Activated CD4-positive, alpha-beta memory T cell treated with anti-CD3 and anti-CD28 coated beads, Interleukin-2, amount 10 ng/mL, durations not matched to agents 7 days and 5 days (primary cell): ENCODE measurements at regions not wholly inside any gene's neighbourhood (a gene's known extent, or its start where the extent isn't known, plus 50 kb on each side); places are given as distances from the start of the nearest gene placed in this dataset.

Source experiments
- CTCF ChIA-PET: fragments of 350-600 bp; sonication (Branson Sonifier 250); formaldehyde crosslinking; loops from one replicate; lab custom pipeline; 2021; ENCODE audit warnings: antibody characterized with exemption, inconsistent platforms; lab: Charles Lee
- POLR2A ChIA-PET: fragments of 350-600 bp; sonication (Branson Sonifier 250); formaldehyde crosslinking; loops from one replicate; lab custom pipeline; 2021; ENCODE audit warnings: antibody characterized with exemption; lab: Charles Lee
- DNase-seq: peaks from one replicate; pipeline ENCODE4 v3.0.0-alpha.2; 2020
- H3K27ac Mint-ChIP-seq: one replicate; pipeline ENCODE4 v1.8.0; 2021; ENCODE audit warnings: mild to moderate bottlenecking, mixed read lengths
- H3K27me3 Mint-ChIP-seq: one replicate; pipeline ENCODE4 v1.8.0; 2021; ENCODE audit warnings: mixed read lengths
- H3K36me3 Mint-ChIP-seq: one replicate; pipeline ENCODE4 v1.8.0; 2021; ENCODE audit warnings: low read depth, mixed read lengths
- H3K4me1 Mint-ChIP-seq: one replicate; pipeline ENCODE4 v1.8.0; 2021; ENCODE audit warnings: mixed read lengths
- H3K4me3 Mint-ChIP-seq: one replicate; pipeline ENCODE4 v1.8.0; 2021; ENCODE audit warnings: mild to moderate bottlenecking, mixed read lengths
- H3K9me3 Mint-ChIP-seq: one replicate; pipeline ENCODE4 v1.8.0; 2021; ENCODE audit warnings: mixed read lengths

DNA sequence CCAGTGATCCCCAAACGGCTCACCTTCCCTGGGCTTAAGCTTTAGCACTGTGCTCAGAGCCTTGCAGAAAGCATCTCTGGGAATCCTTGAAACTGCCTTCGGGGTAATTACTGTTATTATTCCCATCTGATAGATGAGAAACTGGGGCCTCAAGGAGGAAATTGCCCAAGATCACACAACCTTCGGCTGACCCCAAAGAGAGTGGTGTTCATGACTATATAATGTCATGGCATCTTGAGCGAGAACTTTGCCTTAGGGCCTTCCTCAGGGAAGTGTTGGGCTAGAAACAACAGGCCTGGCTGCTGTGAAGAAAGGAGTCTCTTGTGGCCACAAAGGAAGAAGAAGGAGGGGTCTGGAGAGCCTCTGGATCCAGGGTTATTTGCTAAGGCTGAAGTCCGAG is 388.7 kb upstream of the CFAP20DC start:
- ChIA-PET CTCF (no interaction called here), POLR2A (interaction anchor here (1.4 kb wide), 1 partner anchor 13 kb away, joined by 4 read pairs; no protein-coding TSS in a partner anchor)
- peaks cover 3% of the 10 kb centered on the region for H3K4me1 Mint-ChIP-seq

DNA sequence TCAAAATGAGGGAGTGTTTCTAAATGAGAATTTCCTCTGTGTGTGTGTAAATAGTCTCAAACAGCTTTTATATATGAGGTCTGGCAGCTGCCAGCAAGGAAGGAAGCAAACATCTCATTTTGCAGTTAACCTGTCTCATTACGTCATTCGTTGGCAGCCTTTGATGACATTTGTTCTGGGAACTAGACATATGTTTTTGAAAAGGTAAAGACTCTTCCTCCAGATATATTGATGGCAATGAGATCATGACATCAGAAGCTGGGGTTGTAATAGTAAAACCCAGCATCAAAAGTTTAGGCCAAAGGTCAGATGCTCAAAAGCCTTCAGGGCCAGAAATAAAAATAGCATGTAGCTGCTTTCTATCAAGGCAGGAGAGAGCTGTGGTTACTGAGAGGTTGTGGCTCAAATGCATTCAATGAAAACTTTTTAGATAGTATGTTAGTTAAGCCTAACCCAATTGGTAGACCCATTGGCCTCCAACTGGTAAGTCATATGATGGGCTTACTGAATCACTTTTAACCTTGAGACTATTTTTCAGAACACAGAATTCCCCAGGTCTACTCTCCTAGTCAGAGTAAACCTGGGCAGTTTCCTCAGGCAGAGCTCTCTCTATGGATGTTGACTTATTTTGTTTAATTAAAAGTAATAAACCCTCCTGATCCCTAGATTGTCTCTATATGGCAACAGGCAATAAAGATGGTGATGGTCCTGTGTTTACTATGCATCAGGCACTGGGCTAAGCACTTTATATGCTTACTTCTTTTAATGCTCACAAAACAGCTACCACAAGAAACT is 386.5 kb upstream of the CFAP20DC start:
- Mint-ChIP-seq H3K4me1 (no peaks in the 10 kb centered on the region), H3K36me3 (peaks cover 3% of the 10 kb centered on the region), H3K27ac (no peak overlapping the region), H3K27me3 (no peaks in the 10 kb centered on the region), H3K4me3 (no peak overlapping the region), H3K9me3 (peaks cover 23% of the 10 kb centered on the region)
- POLR2A ChIA-PET, result interaction anchor here (1.3 kb wide), 1 partner anchor 15 kb away, joined by 3 read pairs; no protein-coding TSS in a partner anchor
- no peak for DNase-seq
- CTCF ChIA-PET, result interaction anchor here (1.0 kb wide), 1 partner anchor 11 kb away, joined by 3 read pairs; no protein-coding TSS in a partner anchor

More for the DNA sequence above, 388.7 kb upstream of the CFAP20DC start:
- Mint-ChIP-seq H3K27ac (no peak overlapping the region), H3K27me3 (no peaks in the 10 kb centered on the region), H3K4me3 (no peak overlapping the region), H3K36me3 (peaks cover 3% of the 10 kb centered on the region), H3K9me3 (peaks cover 15% of the 10 kb centered on the region)
- DNase-seq, result no peak

DNA sequence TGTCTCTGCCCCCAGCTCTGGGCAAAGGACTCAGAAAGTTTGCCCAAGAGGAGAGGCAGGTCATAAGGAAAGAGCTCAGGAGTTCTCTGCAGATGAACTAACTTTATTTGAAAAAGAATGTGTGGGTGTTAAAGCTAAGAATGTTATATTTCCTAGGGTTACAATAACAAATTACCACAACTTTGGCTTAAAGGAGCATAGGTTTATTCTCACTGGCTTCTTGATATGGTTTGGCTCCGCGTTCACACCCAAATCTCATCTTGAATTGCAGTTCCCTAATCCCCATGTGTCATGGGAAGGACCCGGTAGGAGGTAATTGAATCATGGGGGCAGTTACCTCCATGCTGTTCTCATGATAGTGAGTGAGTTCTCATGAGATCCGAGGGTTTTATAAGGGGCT is 383.7 kb upstream of the CFAP20DC start:
- POLR2A ChIA-PET, result interaction anchor here (1.0 to 1.2 kb wide), 2 partner anchors 11 to 18 kb away, joined by 4 read pairs; no protein-coding TSS in a partner anchor
- Mint-ChIP-seq H3K4me1 (no peaks in the 10 kb centered on the region), H3K9me3 (peaks cover 23% of the 10 kb centered on the region), H3K4me3 (no peak overlapping the region), H3K27me3 (no peaks in the 10 kb centered on the region), H3K27ac (no peak overlapping the region), H3K36me3 (peaks cover 3% of the 10 kb centered on the region)
- DNase-seq, result no peak
- CTCF ChIA-PET, result no interaction called here

DNA sequence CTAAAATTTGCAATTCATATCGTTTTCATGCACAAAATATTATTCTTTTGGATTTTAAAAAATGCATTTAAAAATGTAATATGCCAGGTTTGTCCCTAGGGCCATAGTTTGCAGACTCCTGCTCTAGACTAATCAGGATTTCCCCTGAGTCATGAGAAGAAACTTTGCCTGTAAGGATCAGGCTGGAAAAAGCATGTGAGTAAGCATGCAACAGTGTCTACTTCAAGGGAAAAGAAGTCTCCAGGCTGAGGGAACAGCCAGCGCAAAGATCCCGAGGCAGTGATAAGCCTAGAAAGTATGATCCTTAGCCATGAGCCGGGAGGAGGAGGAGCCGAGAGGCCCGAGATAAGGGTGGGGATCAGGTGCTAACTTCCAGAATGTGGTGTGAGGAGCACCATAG is 382.8 kb upstream of the CFAP20DC start:
- peaks cover 8% of the 10 kb centered on the region for H3K4me1 Mint-ChIP-seq
- peaks cover 3% of the 10 kb centered on the region for H3K36me3 Mint-ChIP-seq
- no peak overlapping the region for H3K27ac Mint-ChIP-seq
- H3K27me3 Mint-ChIP-seq, result no peaks in the 10 kb centered on the region
- ChIA-PET CTCF (no interaction called here), POLR2A (interaction anchor here (1.0 kb wide), 1 partner anchor 12 kb away, joined by 4 read pairs; no protein-coding TSS in a partner anchor)
- DNase-seq, result no peak
- H3K4me3 Mint-ChIP-seq, result no peak overlapping the region
- peaks cover 23% of the 10 kb centered on the region for H3K9me3 Mint-ChIP-seq

- H3K4me1 Mint-ChIP-seq, result peaks cover 31% of the 10 kb centered on the region
- peaks cover 23% of the 10 kb centered on the region for H3K9me3 Mint-ChIP-seq
- DNase-seq, result no peak
- peaks cover 2% of the 10 kb centered on the region for H3K27me3 Mint-ChIP-seq
- H3K4me3 Mint-ChIP-seq, result no peak overlapping the region
- H3K27ac Mint-ChIP-seq, result no peak overlapping the region
- ChIA-PET POLR2A (no interaction called here), CTCF (no interaction called here)
- H3K36me3 Mint-ChIP-seq, result peaks cover 3% of the 10 kb centered on the region
These were observed 380.5 kb upstream of the CFAP20DC start for GRCh38 chr3:59430341-59430740.

GRCh38 chr3:59429198-59429597 is 379.4 kb upstream of the CFAP20DC start:
- ChIA-PET CTCF (no interaction called here), POLR2A (interaction anchor here (6.1 kb wide), 1 partner anchor 21 kb away, joined by 56 read pairs; no protein-coding TSS in a partner anchor)
- Mint-ChIP-seq H3K9me3 (peaks cover 15% of the 10 kb centered on the region), H3K27ac (no peak overlapping the region), H3K36me3 (peaks cover 2% of the 10 kb centered on the region), H3K27me3 (peaks cover 2% of the 10 kb centered on the region), H3K4me3 (no peak overlapping the region), H3K4me1 (peaks cover 41% of the 10 kb centered on the region)
- no peak for DNase-seq

- Mint-ChIP-seq H3K27me3 (peaks cover 2% of the 10 kb centered on the region), H3K27ac (peak overlapping the region; percentile 45), H3K36me3 (no peaks in the 10 kb centered on the region), H3K4me1 (peaks cover 60% of the 10 kb centered on the region), H3K9me3 (no peaks in the 10 kb centered on the region), H3K4me3 (no peak overlapping the region)
- no peak for DNase-seq
- ChIA-PET POLR2A (interaction anchor here (1.4 to 6.1 kb wide), 5 partner anchors 8 to 41 kb away, joined by 3 to 56 read pairs (median 7); no protein-coding TSS in a partner anchor), CTCF (no interaction called here)
These were observed 377.2 kb upstream of the CFAP20DC start for GRCh38 chr3:59426821-59427565.

DNA sequence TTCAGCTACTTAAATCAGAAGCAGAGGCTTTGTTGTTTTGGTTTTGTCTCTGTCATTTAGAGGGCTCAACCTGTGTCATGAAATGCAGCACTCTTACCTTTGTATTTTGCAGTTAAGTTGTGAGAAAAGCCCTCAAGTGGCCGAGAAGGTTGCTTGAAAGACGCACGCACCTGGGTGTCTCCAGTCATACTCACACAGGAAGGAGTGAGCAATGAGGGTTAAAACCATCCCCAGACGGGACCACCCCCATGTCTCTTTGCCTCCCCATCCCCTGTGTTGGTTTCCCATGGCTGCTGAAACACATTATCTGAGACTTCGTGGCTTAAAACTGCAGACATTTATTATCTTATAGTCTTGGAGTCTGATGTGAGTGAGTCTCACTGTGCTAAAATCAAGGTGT is 376.1 kb upstream of the CFAP20DC start:
- H3K4me3 Mint-ChIP-seq, result no peak overlapping the region
- CTCF ChIA-PET, result interaction anchor here (0.8 to 1.4 kb wide), 4 partner anchors 11 to 78 kb away, joined by 3 to 5 read pairs (median 3); no protein-coding TSS in a partner anchor
- no peaks in the 10 kb centered on the region for H3K9me3 Mint-ChIP-seq
- H3K27ac Mint-ChIP-seq, result peak overlapping the region; percentile 71
- H3K36me3 Mint-ChIP-seq, result peaks cover under 1% of the 10 kb centered on the region
- H3K4me1 Mint-ChIP-seq, result peaks cover 60% of the 10 kb centered on the region
- peak; percentile 35 for DNase-seq
- peaks cover 4% of the 10 kb centered on the region for H3K27me3 Mint-ChIP-seq
- POLR2A ChIA-PET, result interaction anchor here (2.3 to 6.1 kb wide), 3 partner anchors 13 to 25 kb away, joined by 6 to 56 read pairs (median 21); no protein-coding TSS in a partner anchor

GRCh38 chr3:59425371-59425770 is 375.5 kb upstream of the CFAP20DC start:
- no peak for DNase-seq
- H3K9me3 Mint-ChIP-seq, result peaks cover 3% of the 10 kb centered on the region
- peak overlapping the region; percentile 71 for H3K27ac Mint-ChIP-seq
- ChIA-PET POLR2A (interaction anchor here (1.8 to 6.1 kb wide), 4 partner anchors 12 to 39 kb away, joined by 6 to 56 read pairs (median 16); no protein-coding TSS in a partner anchor), CTCF (interaction anchor here (0.8 to 1.4 kb wide), 7 partner anchors 11 to 150 kb away, joined by 3 to 5 read pairs (median 3); no protein-coding TSS in a partner anchor)
- H3K27me3 Mint-ChIP-seq, result peaks cover 4% of the 10 kb centered on the region
- H3K4me1 Mint-ChIP-seq, result peaks cover 60% of the 10 kb centered on the region
- peaks cover 3% of the 10 kb centered on the region for H3K36me3 Mint-ChIP-seq
- H3K4me3 Mint-ChIP-seq, result no peak overlapping the region

GRCh38 chr3:59424268-59425010 is 374.6 kb upstream of the CFAP20DC start:
- Mint-ChIP-seq H3K36me3 (peaks cover 3% of the 10 kb centered on the region), H3K27ac (peak overlapping the region; percentile 61), H3K9me3 (peaks cover 8% of the 10 kb centered on the region), H3K27me3 (peaks cover 4% of the 10 kb centered on the region), H3K4me1 (peaks cover 60% of the 10 kb centered on the region), H3K4me3 (no peak overlapping the region)
- peak; percentile 38 for DNase-seq
- CTCF ChIA-PET, result interaction anchor here (0.9 to 1.4 kb wide), 4 partner anchors 20 to 151 kb away, joined by 3 read pairs; no protein-coding TSS in a partner anchor
- POLR2A ChIA-PET, result interaction anchor here (1.8 to 6.1 kb wide), 4 partner anchors 11 to 38 kb away, joined by 6 to 56 read pairs (median 16); no protein-coding TSS in a partner anchor

DNA sequence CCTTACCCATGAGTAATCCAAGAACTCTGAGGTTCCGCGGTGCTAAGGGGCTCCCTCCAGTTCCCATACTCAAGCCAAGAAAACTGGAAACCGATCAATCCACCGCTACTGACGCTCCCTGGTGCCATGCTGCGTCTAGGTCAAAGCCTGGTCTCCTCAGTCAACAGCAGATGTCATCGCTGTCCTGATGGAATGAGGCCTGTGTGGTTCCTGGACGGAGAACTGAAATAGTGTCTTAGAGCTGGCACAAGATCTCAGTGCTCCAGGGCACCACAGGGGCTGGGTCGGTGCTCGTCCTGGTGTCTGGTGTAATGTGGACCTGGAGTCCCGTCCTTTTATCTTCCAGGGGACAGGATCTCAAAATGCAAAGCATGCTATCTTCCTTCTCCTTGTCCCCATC is 373.9 kb upstream of the CFAP20DC start:
- Mint-ChIP-seq H3K4me3 (no peak overlapping the region), H3K27me3 (peaks cover 6% of the 10 kb centered on the region), H3K36me3 (peaks cover 3% of the 10 kb centered on the region), H3K27ac (no peak overlapping the region), H3K4me1 (peaks cover 60% of the 10 kb centered on the region), H3K9me3 (peaks cover 9% of the 10 kb centered on the region)
- CTCF ChIA-PET, result no interaction called here
- POLR2A ChIA-PET, result interaction anchor here (0.8 to 6.1 kb wide), 4 partner anchors 21 to 38 kb away, joined by 3 to 56 read pairs (median 16); no protein-coding TSS in a partner anchor
- no peak for DNase-seq

DNA sequence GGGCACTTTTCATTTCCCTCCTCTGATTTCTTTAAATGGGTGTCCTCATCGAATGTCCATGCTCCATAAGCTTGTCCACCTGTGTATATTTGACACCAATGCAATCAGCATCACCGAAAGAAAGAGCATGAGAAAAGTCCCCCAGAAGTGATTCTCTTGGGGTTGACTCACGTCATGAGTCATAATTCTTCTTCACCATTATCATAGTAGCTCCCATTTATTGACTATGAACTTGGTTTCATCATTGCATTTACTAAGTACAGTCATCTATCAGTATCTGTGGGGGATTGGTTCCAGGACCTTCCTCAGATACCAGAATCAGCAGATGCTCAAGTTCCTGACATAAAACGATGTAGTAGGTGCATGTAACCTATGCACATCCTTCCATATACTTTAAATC is 372.5 kb upstream of the CFAP20DC start:
- DNase-seq, result no peak
- peaks cover 3% of the 10 kb centered on the region for H3K36me3 Mint-ChIP-seq
- ChIA-PET POLR2A (no interaction called here), CTCF (no interaction called here)
- peaks cover 6% of the 10 kb centered on the region for H3K27me3 Mint-ChIP-seq
- peaks cover 48% of the 10 kb centered on the region for H3K4me1 Mint-ChIP-seq
- no peak overlapping the region for H3K4me3 Mint-ChIP-seq
- H3K9me3 Mint-ChIP-seq, result peaks cover 9% of the 10 kb centered on the region
- H3K27ac Mint-ChIP-seq, result no peak overlapping the region
